Prostate gland (tissue), 2 donors: ENCODE measurements at regions not wholly inside any gene's neighbourhood (a gene's known extent, or its start where the extent isn't known, plus 50 kb on each side); places are given as distances from the start of the nearest gene placed in this dataset.

ENCODE experiments used
- POLR2A ChIP-seq: fragments of 450-650 bp; IDR thresholded peaks from one replicate; pipeline ENCODE4 v1.6.1; 2016; ENCODE audit warnings: antibody characterized with exemption, mild to moderate bottlenecking
- TF ChIP-seq, protein P1 (sequence below), 4 experiments: fragments of 200-600 bp in 2 of 4; fragments of 450-650 bp in 2 of 4; sonication (generic) in 2 of 4; IDR thresholded peaks; 1 replicate in 3 of 4; 2 replicates in 1 of 4; pipeline ENCODE4 v1.5.1; 2016 to 2019; ENCODE audit warnings: antibody characterized with exemption in 4 of 4, mild to moderate bottlenecking in 2 of 4, moderate library complexity in 2 of 4

DNA sequence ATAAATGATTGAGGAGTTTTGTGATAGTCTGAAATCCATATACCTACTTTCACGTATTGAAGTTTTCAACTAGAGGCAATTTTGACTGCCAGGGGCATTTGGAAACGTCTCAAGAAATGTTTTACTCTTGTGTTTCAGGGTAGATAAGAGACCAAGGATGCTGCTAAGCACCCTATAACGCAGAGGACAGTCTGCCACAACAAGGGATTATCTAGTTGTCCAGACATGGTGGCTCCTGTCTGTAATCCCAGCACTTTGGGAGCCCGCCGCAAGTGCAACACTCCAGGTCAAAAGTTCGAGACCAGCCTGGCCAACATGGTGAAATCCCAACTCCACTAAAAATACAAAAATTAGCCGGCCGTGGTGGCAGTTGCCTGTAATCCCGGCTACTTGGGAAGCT lies 133.7 kb upstream of the CCNG1 start:
- TF ChIP-seq, protein P1, sequence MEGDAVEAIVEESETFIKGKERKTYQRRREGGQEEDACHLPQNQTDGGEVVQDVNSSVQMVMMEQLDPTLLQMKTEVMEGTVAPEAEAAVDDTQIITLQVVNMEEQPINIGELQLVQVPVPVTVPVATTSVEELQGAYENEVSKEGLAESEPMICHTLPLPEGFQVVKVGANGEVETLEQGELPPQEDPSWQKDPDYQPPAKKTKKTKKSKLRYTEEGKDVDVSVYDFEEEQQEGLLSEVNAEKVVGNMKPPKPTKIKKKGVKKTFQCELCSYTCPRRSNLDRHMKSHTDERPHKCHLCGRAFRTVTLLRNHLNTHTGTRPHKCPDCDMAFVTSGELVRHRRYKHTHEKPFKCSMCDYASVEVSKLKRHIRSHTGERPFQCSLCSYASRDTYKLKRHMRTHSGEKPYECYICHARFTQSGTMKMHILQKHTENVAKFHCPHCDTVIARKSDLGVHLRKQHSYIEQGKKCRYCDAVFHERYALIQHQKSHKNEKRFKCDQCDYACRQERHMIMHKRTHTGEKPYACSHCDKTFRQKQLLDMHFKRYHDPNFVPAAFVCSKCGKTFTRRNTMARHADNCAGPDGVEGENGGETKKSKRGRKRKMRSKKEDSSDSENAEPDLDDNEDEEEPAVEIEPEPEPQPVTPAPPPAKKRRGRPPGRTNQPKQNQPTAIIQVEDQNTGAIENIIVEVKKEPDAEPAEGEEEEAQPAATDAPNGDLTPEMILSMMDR (IDR thresholded peaks at IDR 0.05), result no peak
- no peak for TF ChIP-seq POLR2A
